Islet of Langerhans (tissue), 1 donor: ENCODE measurements at regions not wholly inside any gene's neighbourhood (a gene's known extent, or its start where the extent isn't known, plus 50 kb on each side); places are given as distances from the start of the nearest gene placed in this dataset.

Experiments used
- FAIRE-seq: peaks from one replicate; lab custom pipeline; 2011; peaks lifted over from hg19 to GRCh38; lab: Jason Lieb, UNC

DNA sequence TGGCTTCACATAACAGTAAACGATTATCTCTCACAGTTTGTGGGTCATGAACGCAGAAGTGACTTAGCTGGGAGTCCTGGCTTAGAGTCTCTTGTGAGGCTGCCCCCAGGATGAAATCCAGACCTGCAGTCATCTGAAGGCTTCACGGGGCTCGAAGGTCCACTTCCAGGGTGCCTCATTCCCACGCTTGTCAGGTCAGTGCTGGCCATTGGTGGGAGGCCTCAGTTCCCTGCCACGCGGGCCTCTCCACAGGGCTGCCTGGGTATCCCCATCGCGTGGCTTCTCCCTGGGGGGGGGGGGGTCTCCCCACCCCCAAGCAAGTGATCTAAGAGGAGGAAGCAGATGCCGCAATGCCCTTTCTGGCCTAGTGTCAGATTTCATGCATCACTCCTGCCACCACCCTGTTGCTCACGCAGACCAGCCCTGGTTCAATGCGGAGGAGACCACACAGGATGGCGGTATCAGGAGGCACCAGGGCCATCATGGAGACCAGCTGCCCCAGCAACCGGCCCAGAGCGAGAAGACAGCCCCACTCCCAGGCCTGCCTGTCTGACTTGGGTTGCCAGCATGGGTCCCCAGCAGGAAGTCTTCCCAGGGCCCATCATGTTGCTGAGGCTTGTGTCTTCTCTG, 77.3 kb upstream of the CDH5 start:
- no peak for FAIRE-seq

DNA sequence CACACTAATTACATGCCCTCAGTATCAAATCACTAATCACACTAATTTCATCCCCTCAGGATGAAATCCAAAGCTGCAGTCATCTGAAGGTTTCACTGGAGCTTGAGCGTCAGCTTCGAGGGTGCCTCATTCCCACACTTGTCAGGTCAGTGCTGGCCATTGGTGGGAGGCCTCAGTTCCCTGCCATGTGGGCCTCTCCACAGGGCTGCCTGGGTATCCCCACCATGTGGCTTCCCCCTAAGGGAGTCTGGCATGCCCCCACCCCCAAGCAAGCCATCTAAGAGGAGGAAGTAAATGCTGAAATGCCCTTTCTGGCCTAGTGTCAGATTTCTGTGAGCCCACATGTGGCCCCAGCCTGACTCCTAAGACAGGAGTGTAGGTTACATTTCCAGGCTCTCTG, 78.6 kb upstream of the CDH5 start:
- no peak for FAIRE-seq

DNA sequence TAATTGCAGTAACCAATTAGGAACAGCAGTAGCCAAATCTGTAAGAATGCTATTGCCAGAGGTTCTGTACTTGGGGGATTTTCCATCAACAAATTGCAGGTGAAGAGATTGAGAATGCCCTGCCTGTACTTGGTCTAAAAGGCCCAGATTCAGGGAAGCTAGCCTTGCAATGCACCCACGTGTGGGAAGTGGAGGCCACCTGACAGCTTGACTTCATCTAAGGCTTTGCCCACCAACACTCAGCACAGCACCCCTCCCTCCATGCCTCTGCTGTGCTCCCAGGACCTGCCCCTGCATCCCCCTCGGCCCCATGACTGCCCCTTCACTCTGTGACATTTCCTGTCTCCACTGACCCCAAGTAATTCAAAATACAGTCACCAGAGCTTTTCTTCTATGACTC, 79.1 kb upstream of the CDH5 start:
- FAIRE-seq = no peak

DNA sequence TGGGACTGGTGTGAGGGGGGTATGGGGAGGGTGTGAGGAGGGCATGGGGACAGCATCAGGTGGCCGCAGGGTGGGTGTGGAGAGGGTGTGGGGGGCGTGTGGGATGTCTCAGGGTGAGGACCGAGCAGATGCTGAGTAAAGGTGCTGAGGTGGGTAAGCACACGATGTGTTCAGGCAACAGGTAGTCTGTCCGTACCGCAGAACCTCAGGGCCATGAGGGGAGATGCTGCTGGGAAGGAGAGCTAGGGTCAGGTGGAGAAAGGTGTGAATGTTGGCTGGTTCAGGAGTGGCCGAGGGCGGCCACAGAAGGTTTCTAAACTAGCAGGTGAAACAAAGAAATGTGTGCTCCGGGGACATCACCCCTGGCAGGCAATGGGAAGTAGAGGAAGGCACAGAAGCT, 80.0 kb upstream of the CDH5 start:
- FAIRE-seq = no peak

DNA sequence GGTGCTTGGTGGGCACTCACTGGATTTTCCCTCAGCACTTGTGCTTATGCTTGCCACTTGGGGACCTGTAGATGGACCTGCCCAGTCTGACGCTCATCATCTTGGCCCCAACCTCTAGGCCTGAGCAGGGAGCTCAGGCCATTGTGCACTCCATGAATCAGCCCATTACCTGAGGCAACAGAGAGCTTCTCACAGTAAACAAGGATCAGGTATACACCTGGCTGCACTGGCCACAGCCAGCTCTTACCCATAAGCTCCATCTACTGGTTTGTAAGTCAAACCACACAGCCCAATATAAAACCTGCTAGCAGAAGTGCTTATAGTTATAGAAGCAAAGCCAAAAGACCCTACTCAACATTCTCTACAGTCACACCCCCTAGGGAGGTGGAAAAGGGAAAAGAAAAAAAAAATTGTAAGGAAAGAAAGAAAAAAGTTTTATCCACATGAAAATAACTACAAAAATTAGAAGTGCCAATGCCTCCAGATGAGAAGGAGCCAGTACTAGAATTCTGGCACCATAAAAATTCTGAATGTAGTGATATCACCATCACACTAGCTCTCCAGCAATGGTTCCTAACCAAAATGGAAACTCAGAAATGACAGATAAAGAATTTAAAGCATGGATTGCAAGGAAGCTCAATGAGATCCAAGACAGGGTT, 87.8 kb upstream of the CDH5 start:
- FAIRE-seq = no peak

DNA sequence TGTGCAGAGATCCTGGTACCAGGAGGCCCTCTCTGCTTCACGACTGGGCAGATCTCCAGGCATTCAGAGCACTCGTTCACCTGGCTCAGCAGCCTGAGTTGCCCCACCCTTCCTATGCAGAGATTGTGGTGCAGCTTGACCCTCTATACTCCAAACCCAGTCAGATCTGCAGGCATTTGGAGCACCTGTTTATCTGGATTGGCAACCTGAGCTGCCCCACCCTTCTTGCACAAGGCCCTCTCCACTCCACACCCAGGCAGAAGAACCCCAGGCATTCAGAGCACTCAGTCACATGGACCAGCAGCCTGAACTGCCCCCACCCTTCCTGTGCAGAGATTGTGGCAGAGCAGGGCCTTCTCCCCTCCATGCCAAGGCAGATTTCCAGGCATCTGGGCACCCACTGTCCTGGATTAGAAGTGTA, 88.4 kb upstream of the CDH5 start:
- no peak for FAIRE-seq

DNA sequence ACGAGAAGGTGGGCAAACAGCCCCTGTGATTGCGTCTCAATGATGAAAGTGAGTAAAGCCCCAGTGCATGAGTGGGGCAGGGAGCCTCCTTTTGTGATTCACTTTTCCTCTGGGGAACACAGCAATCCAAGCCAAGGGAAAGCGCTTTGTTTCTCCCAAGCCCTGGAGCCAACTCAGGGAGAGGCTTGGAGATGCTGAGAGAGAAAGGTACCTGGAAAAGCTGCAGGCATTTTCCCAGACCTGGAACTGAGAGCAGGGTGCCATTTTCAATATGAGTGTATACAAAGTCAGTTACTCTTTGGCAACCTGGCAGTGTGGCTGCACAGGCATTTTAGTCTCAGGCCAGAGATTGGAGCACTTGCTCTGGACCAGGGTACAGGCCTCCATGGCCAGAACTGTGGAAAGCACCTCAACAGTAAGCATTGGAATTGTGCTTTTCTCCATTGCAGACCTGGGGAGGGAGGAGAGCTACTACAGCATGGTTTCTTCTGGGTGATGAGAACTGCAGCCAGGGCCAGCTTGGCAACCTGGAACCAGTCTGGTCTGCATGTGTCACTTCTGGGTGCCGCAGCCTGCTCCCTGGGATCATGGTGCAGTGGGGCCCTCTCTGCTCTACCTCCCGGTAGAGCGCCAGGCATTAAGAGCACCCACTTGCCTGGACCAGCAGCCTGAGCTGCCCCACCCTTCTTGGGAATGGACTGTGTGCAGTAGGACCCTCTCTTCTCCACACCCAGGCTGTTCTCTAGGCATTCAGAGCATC, 89.0 kb upstream of the CDH5 start:
- no peak for FAIRE-seq

DNA sequence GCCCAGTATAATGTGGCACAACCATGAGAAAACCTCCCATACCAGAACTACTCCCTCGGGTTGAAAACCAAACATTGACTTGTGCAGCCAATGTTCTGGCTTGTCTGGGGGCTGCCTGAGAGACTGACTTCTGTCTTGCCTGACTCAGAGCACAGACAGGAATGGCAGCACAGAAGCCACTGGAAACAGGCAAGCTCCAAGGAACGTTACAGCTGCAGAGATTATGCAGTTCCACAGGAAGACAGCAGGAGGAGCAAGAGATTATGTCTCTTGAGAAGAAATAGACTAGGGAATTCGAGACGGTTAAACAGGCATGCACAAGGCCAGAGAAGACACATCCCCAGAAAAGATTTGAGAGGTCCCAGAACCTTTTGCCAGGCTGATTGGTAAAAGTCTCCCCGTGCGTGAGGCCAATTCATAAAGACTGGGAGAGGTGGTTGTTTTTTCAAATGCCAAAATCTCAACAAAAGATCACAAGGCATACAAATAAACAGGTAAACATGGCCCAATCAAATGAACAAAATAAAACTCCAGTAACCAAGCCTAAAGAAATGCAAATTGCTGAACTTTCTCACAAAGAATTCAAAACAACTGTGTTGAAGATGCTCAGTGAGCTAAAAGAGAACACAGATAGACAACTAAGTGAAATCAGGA, 90.6 kb upstream of the CDH5 start:
- FAIRE-seq = peak; percentile 53

DNA sequence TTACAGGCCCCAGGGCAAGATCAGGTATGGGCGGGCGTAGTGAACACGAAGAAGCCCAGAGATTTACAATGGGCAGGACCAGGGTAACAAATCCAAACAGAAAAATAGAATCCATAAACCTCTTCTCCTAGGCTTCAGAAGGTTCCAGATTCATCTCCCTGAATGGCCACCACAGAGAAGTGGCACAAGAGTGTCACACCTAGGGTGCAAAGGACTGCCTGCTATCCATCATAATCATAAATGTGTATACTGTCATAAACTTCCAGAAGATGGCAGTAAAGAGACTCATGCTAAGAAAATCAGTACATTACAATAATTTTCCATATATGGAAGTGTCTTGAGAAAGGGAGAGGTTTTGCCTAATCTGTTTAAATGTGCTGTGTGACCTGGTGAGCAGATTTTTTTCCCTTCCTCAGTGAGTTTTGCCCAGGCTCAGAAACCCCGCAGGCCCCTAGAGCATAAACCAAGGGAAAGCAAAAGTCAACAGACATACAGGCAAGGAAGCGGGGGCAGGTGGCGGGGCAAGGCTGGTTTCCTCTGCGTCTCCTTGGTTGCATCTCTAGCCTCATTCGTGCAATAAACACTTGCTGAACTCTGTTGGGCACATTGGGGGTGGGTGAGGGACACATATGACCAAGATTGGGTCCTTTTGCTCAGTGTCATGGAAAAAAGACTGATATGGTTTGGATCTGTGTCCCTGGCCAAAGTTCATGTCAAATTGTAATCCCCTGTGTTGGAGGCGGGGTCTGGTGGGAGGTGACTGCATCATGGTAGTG, 92.0 kb upstream of the CDH5 start:
- no peak for FAIRE-seq

DNA sequence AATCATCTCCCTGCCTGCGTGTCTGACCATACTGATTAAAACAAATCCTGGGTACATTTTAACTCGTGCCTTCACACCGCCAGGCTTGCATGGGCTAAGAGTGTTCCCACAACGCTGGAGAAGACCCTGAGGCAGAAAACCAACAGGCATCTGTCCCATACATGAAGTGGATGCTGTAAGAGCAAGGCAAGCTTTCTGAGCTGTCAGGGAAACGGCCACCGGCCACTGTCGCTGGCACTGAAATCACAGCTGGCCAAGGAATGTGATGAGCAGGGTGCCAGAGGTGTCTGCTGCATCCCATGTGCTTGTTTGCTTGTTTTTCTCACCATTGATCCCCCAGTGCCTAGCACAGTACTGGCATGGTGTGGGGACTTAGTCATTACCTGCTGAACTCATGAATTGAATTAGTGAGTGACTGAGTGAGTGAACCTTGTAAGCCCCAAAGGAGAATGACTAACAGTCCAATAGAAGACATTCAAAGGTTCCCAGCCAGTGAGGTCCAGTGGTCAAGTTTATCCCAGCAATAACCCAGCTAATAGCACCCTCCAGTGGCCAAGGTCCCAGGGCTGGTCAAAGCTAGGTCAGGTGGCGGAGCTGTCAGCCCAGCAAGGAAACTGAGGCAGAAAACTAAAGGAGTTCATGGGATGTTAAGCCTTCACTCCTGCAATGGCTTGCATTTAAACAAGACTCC, 92.7 kb upstream of the CDH5 start:
- no peak for FAIRE-seq

DNA sequence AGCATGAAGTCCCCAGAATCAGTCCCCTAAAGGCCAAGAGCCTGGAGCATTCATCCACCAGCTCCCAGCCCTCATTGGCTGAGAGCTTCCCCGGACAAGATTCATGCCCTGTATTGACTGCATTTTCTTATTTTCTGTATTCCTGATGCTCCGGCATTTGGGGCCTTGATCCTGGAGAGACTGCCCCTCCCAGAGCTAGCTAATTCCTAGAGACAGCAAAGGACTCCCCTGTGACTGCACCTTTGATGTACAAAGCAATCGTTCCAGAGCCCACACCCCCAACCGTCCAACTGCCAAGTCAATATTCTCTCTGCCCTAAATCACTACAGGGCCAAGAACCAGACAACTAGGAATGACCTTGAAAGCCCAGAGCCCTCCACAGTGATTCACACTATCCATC, 93.4 kb upstream of the CDH5 start:
- no peak for FAIRE-seq

DNA sequence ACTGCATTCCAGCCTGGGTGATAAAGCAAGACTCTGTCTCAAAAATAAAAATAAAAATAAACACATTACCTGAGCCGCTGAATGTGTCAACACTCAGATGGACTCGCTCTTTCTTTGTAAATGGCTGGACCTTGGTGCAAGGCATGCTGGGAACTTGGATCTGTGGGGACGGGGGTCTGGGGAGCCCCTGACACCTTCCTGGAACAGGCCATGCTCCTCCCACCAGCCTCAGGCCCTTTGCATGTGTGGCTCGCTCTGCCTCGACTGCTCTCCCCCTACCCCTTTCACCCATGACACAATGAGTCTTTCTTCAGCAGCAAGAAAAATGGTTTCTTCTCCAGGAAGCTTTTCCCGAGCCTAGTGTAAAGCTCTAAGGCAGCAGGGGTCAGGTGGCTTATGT, 94.0 kb upstream of the CDH5 start:
- no peak for FAIRE-seq

DNA sequence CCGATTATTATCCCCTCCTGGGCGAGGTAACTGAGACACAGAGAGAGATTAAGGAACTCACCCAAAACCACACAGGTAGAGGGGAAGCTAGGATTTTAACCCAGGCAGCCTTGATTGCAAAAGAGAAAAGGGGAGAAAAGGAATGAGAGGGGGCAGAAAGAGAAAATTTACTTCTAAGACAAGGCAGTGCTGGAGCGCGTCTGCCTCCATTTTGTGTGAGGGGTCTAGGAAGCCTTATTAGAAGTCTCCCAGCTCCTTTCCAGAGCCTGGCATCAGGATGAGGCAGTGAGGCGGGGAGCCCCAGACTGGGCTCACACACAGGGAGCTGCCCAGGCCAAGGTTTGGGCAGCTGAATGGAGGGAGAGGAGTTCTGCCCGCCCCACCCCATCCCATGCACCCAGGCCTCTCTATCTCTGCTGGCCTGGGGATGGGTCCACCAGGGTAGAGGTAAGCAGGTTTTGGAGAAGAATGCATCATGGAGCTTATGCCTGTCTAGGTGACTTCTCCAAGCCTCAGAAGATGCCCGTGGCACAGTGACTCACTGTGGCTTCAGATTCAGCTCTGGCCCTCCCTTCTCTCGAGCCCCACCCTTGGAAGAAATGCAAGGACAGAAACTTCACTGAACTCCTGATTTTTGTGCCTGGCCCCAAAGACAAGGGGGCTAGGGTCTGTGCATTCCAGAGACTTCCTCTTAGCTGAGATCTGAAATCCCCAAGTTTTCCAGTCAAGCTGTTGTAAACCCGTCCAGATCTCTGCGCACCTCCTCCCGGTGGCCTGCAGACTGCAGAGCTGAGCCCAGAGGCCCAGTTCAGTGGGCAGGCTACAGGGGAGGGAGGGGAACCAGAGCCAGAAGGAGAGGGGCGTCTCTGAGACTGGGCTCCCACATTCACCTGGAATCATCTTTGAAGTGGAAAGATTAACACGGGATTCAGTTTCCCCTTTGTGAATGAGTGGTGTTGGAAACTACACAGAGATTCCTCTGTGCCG, 95.1 kb upstream of the CDH5 start:
- no peak for FAIRE-seq

DNA sequence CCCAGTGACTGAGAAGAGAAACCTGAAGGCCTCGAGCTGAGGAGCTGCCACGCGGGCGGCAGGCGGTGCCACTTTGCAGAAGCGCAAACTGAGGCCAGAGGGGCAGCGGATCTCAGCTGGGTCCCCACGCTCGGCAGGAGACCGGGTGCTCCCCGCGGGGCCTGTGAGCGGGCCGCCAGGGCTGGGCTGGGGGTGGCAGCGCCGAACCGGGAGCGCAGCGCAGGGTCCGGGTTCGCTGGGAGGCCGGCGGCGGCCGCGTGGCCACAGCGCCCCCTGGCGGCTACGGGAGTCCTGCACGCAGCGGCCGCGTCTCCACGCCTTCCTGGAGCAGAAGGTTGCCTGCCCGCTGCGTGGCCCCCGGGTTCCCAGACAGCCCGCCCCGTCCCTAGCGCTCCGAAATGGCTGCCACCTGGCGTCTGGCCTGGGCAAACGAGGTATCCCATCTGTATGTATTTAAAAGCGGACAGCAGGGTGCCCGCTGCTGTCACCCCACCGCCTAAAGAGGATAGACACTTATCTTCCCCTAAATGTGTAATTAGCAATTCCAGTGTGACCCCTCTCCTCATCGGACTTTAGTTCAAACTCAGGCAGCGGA, 96.1 kb upstream of the CDH5 start:
- FAIRE-seq = no peak

DNA sequence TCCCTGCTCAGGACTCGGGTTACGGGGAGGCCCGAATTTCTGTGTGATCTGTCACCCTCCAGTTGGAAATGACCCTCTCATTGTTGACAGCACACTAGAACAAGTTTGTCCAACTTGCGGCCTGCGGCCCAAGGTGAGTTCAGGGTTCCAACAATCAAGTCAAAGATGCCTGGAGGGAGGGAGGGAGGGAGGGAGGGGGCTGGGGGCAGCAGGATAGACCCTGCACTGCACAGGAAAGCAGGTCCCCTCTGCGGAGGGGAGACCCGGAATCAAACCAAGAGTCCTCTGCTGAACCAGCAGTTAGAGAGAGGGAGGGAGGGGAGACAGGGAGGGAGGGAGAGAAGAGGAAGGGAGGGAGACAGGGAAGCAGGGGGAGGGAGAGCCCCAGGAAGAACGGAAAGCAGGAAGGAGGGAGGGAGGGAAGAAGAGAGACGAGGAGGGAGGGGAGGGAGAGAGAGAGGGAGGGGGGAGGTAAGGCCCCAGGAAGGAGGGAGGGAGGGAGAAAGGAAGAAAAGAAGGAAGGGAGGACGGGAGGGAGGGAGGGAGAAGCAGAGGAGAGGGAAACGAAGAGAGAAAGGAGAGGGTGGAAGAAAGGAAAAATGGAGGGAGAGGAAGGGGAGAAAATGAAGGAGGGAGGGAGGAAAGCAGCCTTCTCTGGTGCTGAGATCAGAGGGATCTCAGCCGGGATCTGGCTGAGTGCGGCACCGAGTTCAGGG, 96.7 kb upstream of the CDH5 start:
- FAIRE-seq = no peak

DNA sequence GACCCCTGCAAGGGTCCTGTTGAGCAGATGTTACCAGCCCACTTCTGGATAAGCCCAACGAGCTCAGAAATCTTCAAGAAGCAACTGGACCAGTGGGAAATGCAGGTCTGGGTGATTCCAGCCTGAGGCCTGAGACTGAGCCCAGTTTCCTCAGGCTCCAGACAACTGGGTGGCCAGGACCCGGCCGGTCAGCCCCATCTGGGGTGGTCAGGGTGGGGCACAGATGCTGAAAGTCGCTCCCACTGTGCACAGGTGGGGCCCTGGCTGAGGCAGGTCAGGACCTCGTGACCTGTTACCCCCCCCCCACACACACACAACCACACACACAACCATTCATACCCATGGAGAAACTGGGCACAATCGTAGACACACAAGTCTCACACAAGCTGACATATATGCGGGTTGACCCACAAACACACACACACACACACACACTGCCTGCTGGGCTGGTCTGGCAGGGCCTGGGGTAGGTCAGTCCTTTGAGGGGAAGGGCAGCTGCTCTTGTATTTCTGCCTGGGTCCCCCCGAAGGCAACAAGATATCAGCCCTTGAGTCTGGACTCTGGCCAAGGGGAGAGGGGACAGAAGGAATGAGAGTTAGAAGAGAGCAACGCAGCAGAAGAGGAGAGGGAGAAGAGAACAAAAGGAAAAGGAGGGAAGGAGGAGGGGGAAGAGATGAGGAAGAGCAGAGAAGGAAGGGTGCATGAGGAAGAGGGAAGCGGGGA, 99.0 kb upstream of the CDH5 start:
- no peak for FAIRE-seq

DNA sequence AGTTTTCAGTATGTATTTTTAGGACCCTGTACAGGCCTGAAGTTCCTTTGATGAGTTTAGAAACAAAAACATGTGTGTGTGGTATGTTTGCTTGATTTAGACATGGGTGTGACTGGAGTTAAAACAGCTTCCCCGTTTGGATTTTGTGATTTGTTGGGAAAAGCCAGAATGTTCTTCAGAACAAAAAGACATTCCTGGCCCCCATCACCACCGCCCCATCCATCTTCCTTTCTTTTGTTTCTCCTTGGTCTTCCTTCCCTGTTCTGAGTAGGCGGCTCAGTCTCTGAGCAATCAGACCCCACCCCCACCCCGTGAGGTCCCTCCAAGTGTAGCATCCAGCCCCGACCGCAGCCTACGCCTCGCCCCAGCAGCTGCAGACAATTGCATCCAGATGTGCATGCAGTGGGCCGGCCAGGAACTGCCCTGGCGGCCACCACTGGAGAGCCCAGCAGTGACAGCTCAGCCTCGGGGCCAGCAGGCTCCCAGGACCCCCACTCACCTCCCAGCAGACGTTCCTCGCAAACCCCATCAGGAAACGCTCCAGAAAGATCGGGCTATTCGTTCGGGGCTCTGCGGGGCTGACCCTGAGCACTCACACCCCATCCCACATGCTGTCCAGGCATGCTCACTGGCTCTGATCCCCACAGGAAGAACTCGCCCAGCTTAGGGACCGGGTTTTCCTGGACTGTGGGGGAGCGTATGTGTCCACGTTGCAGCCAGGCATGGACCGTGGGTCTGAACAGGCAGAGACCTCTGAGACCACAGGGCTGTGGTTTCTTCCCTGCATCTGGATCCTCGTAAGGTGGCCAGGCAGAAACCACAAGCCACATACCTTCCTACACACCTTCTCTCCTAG, 99.8 kb upstream of the CDH5 start:
- FAIRE-seq = no peak
